GM18517 (cell line): ENCODE measurements at regions not wholly inside any gene's neighbourhood (a gene's known extent, or its start where the extent isn't known, plus 50 kb on each side); places are given as distances from the start of the nearest gene placed in this dataset.

Experiments
- ATAC-seq: cut with Tn5 transposase; IDR thresholded peaks from one replicate; pipeline ENCODE4 v1.9.1; 2021; ENCODE audit warnings: mild to moderate bottlenecking, moderate library complexity; ENCODE audit not compliant: unreplicated experiment

GRCh38 chr3:18127859-18128681 is 297.1 kb downstream of the SATB1 start:
- ATAC-seq = no peak

GRCh38 chr3:18127174-18127858 is 297.8 kb downstream of the SATB1 start:
- peak; percentile 95 for ATAC-seq

- no peak for ATAC-seq
Observed at GRCh38 chr3:18126772-18127171, 298.4 kb downstream of the SATB1 start.

GRCh38 chr3:18124501-18124900 is 300.6 kb downstream of the SATB1 start:
- no peak for ATAC-seq

- no peak for ATAC-seq
Observed at GRCh38 chr3:18122264-18122663, 302.9 kb downstream of the SATB1 start.

GRCh38 chr3:18121020-18121419 is 304.1 kb downstream of the SATB1 start:
- ATAC-seq = no peak

GRCh38 chr3:18119866-18120265 is 305.3 kb downstream of the SATB1 start:
- no peak for ATAC-seq

- no peak for ATAC-seq
Observed at GRCh38 chr3:18114894-18115293, 310.2 kb downstream of the SATB1 start.

- ATAC-seq = no peak
Observed at GRCh38 chr3:18113417-18113816, 311.7 kb downstream of the SATB1 start.

GRCh38 chr3:18112674-18113375 is 312.3 kb downstream of the SATB1 start:
- no peak for ATAC-seq

- ATAC-seq = peak; percentile 92
Observed at GRCh38 chr3:18111796-18112232, 313.3 kb downstream of the SATB1 start.

GRCh38 chr3:18103591-18103990 is 321.5 kb downstream of the SATB1 start:
- ATAC-seq = no peak

GRCh38 chr3:18100121-18100520 is 325.0 kb downstream of the SATB1 start:
- ATAC-seq = no peak

- ATAC-seq = no peak
Observed at GRCh38 chr3:18099611-18100010, 325.5 kb downstream of the SATB1 start.

GRCh38 chr3:18098960-18099587 is 326.1 kb downstream of the SATB1 start:
- no peak for ATAC-seq

- ATAC-seq = no peak
Observed at GRCh38 chr3:18097989-18098388, 327.1 kb downstream of the SATB1 start.

- ATAC-seq = no peak
Observed at GRCh38 chr3:18097473-18097872, 327.7 kb downstream of the SATB1 start.

GRCh38 chr3:18092726-18093125 is 332.4 kb downstream of the SATB1 start:
- ATAC-seq = no peak

- ATAC-seq = no peak
Observed at GRCh38 chr3:18090377-18090776, 334.8 kb downstream of the SATB1 start.

GRCh38 chr3:18087988-18088387 is 337.2 kb downstream of the SATB1 start:
- no peak for ATAC-seq

GRCh38 chr3:18086760-18087159 is 338.4 kb downstream of the SATB1 start:
- ATAC-seq = no peak
